Mucosa of descending colon (tissue), 3 donors: ENCODE measurements at regions not wholly inside any gene's neighbourhood (a gene's known extent, or its start where the extent isn't known, plus 50 kb on each side); places are given as distances from the start of the nearest gene placed in this dataset.

Experiments used
- ATAC-seq: fragments of 200-7000 bp; cut with Tn5 transposase; one replicate; pipeline ENCODE4 v1.9.1; 2020; ENCODE audit warnings: mild to moderate bottlenecking, moderate library complexity
- DNase-seq, 3 donors: peaks; one replicate each; pipeline ENCODE4 v3.0.0-alpha.2; 2020
- H3K36me3 ChIP-seq: fragments of 200-600 bp; one replicate; pipeline ENCODE4 v1.8.0; 2021; ENCODE audit warnings: low read depth, mild to moderate bottlenecking
- H3K4me1 ChIP-seq: fragments of 200-600 bp; one replicate; pipeline ENCODE4 v1.8.0; 2021; ENCODE audit warnings: low read depth, mild to moderate bottlenecking
- H3K4me3 ChIP-seq: fragments of 200-600 bp; one replicate; pipeline ENCODE4 v1.8.0; 2021; ENCODE audit warnings: mild to moderate bottlenecking
- H3K9me3 ChIP-seq: fragments of 200-600 bp; one replicate; pipeline ENCODE4 v1.8.0; 2021; ENCODE audit warnings: mild to moderate bottlenecking
- CTCF ChIP-seq: fragments of 200-600 bp; IDR thresholded peaks from one replicate; pipeline ENCODE4 v1.8.0; 2022; ENCODE audit warnings: antibody characterized with exemption, mild to moderate bottlenecking
- intact Hi-C, 2 donors: fragments of 100-400 bp; cut with DNase I in 1 of 2; cut with micrococcal nuclease in 1 of 2; formaldehyde crosslinking; loops; one replicate each; pipeline versions ENCODE4 v1.11.0 to v1.11.1; 2022; cut with DNase I, micrococcal nuclease
- donor health status: DM: no; HTN: no; CAD: no; lungs with moderate emphysema.
- donor health status: DM: no; HTN: no; CAD: no.
- donor health status: DM: no; HTN: yes; CAD: no.

- ATAC-seq (no peak), DNase-seq (no peak)
- intact Hi-C loops: no loop called here
- H3K9me3 ChIP-seq: no peaks in the 10 kb centered on the region
- H3K4me3 ChIP-seq: no peak overlapping the region
- TF ChIP-seq CTCF: no peak
- H3K4me1 ChIP-seq: no peaks in the 10 kb centered on the region
- no peaks in the 10 kb centered on the region for H3K36me3 ChIP-seq
These were observed 365.8 kb downstream of the BCAT1 start for GRCh38 chr12:24582954-24583601.

- no peak for TF ChIP-seq CTCF
- ATAC-seq: no peak
- no peak for DNase-seq
- Histone ChIP-seq H3K36me3 (no peaks in the 10 kb centered on the region), H3K4me3 (no peak overlapping the region), H3K4me1 (no peaks in the 10 kb centered on the region), H3K9me3 (no peaks in the 10 kb centered on the region)
- intact Hi-C loops: no loop called here
These were observed 374.4 kb downstream of the BCAT1 start for GRCh38 chr12:24574538-24574937.

DNA sequence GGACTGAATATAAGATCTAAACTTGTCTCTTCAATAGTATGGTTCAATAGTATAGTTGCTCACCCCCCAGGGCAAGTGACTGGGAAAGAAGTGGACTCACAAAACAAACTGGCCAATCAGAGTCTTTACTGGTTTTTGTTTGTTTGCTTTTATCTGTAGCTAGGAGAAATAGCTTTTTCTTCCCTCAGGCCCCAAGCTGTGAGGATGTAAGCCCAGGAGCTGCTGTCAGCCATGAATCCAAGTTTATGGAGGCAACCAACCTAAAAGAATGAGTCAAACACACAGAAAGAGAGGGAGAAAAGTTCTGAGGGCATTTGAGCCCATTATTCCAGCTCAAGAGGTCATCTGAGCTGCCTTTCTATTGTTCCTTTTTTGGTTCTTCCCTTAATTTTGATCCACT is 375.3 kb downstream of the BCAT1 start:
- DNase-seq (no peak), ATAC-seq (no peak)
- H3K4me1 ChIP-seq: no peaks in the 10 kb centered on the region
- H3K36me3 ChIP-seq: no peaks in the 10 kb centered on the region
- no peak for TF ChIP-seq CTCF
- intact Hi-C loops: no loop called here
- H3K9me3 ChIP-seq: no peaks in the 10 kb centered on the region
- H3K4me3 ChIP-seq: no peak overlapping the region

DNA sequence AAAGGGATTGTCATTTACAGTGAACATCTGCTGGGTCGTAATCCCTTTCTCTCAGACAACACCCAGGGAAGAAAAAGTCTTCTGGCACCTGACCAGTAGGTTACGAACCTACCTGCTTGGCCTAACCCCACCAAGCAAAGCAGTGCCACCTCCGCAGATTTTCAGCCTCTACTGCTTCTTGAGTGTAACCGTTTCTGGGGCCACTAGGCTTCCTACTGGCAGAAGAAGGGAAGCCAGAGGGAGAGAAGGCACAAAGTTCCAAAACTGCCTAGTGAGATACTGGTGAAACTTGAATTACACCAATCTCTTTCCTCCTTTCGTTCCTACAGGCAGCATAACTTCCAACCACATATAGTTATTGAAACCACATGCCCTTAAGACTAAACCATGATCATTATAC is 383.6 kb downstream of the BCAT1 start:
- H3K4me1 ChIP-seq: peaks cover 2% of the 10 kb centered on the region
- no peak overlapping the region for H3K4me3 ChIP-seq
- TF ChIP-seq CTCF: no peak
- H3K36me3 ChIP-seq: no peaks in the 10 kb centered on the region
- no peak for ATAC-seq
- no peaks in the 10 kb centered on the region for H3K9me3 ChIP-seq
- intact Hi-C loops: no loop called here
- DNase-seq: no peak

- Histone ChIP-seq H3K4me3 (peak overlapping the region; percentile 17), H3K4me1 (peaks cover 2% of the 10 kb centered on the region), H3K9me3 (no peaks in the 10 kb centered on the region), H3K36me3 (no peaks in the 10 kb centered on the region)
- intact Hi-C loops: no loop called here
- DNase-seq (peak in 2 of 3 donors; percentile 6 to 50), ATAC-seq (peak; percentile 34)
- no peak for TF ChIP-seq CTCF
These were observed 386.0 kb downstream of the BCAT1 start for GRCh38 chr12:24562771-24563431.
